ENCODE measurements at regions not wholly inside any gene's neighbourhood (a gene's known extent, or its start where the extent isn't known, plus 50 kb on each side); places are given as distances from the start of the nearest gene placed in this dataset.

DNA sequence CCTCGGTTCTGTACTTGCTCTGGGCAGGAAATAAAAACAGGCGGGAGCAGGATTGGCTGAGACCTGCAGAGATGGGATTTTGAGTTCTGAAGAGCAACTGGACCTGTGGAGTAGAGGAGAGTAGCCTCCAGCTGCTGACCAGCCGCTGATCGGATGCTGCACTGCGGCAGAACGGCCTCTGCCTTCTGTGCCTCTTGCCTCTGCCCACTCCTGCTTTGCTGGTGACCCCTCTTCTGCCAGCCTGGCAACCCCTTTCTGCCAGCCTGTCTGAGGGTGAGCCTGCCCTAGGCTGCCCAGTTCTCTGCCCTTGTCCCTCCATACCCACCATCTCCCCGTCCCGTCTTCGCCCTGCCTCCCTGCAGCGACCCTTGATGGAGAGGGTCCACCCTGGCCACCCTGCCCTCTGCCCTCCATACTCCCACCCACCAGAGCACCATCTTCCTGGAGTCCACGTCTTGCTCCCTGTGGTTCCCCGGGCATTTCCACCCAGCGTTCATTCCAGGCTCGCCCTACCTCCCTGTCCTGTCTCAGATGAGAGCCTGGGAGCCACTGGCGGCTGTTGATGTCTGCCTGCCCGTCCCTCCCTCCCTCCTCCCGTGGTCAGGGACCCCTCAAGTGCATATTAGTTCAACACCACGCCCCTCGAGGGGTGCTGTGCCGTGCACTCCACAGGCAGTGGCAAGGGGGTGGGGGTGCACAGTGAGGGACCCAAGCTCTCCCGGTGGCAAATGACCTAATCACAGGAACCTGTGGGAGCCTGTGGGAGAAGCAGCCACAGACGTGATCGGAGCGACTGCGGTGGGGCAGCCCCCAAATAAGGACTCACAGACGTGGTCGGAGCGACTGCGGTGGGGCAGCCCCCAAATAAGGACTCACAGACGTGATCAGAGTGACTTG, 863.3 kb downstream of the TBC1D22A start:
- BruUV-seq (replicated peaks) = no TSS peak
- Histone ChIP-seq H3K4me3 (ENCODE audit: low read depth in 2 of 2, low read length in 2 of 2) (no peak overlapping the region), H3K27ac (ENCODE audit: low read length) (no peak overlapping the region), H3K27me3 (ENCODE audit: control insufficient read depth, insufficient read depth, low read length) (no peaks in the 10 kb centered on the region), H3K4me1 (ENCODE audit: control insufficient read depth, insufficient read depth, low read length) (no peaks in the 10 kb centered on the region), H3K9me3 (ENCODE audit: control insufficient read depth, insufficient read depth, low read depth, low read length) (no peaks in the 10 kb centered on the region), H3K36me3 (ENCODE audit: control insufficient read depth, insufficient read depth, low read length) (no peaks in the 10 kb centered on the region)
- ATAC-seq (no peak), DNase-seq (ENCODE audit: low read depth, low spot score) (no peak)
- intact Hi-C loops (cut with micrococcal nuclease; ENCODE audit: unreplicated experiment) = no loop called here
- in situ Hi-C loops (cut with HindIII; ENCODE audit: low pct_unique_long_range_greater_than_20kb, low sequenced_read_pairs) = no loop called here
- TF ChIP-seq POLR2AphosphoS5 (IDR thresholded peaks at IDR 0.05; ENCODE audit: low read depth, low read length) = no peak
- TF ChIP-seq, protein P1, sequence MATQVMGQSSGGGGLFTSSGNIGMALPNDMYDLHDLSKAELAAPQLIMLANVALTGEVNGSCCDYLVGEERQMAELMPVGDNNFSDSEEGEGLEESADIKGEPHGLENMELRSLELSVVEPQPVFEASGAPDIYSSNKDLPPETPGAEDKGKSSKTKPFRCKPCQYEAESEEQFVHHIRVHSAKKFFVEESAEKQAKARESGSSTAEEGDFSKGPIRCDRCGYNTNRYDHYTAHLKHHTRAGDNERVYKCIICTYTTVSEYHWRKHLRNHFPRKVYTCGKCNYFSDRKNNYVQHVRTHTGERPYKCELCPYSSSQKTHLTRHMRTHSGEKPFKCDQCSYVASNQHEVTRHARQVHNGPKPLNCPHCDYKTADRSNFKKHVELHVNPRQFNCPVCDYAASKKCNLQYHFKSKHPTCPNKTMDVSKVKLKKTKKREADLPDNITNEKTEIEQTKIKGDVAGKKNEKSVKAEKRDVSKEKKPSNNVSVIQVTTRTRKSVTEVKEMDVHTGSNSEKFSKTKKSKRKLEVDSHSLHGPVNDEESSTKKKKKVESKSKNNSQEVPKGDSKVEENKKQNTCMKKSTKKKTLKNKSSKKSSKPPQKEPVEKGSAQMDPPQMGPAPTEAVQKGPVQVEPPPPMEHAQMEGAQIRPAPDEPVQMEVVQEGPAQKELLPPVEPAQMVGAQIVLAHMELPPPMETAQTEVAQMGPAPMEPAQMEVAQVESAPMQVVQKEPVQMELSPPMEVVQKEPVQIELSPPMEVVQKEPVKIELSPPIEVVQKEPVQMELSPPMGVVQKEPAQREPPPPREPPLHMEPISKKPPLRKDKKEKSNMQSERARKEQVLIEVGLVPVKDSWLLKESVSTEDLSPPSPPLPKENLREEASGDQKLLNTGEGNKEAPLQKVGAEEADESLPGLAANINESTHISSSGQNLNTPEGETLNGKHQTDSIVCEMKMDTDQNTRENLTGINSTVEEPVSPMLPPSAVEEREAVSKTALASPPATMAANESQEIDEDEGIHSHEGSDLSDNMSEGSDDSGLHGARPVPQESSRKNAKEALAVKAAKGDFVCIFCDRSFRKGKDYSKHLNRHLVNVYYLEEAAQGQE (IDR thresholded peaks at IDR 0.05; ENCODE audit: insufficient read depth in 1 of 2, low read depth in 2 of 2, low read length in 1 of 2) = no peak
- TF ChIP-seq SIN3A (IDR thresholded peaks at IDR 0.05; ENCODE audit: borderline replicate concordance, insufficient read depth, low read depth, low read length) = no peak
- TF ChIP-seq, protein P2, sequence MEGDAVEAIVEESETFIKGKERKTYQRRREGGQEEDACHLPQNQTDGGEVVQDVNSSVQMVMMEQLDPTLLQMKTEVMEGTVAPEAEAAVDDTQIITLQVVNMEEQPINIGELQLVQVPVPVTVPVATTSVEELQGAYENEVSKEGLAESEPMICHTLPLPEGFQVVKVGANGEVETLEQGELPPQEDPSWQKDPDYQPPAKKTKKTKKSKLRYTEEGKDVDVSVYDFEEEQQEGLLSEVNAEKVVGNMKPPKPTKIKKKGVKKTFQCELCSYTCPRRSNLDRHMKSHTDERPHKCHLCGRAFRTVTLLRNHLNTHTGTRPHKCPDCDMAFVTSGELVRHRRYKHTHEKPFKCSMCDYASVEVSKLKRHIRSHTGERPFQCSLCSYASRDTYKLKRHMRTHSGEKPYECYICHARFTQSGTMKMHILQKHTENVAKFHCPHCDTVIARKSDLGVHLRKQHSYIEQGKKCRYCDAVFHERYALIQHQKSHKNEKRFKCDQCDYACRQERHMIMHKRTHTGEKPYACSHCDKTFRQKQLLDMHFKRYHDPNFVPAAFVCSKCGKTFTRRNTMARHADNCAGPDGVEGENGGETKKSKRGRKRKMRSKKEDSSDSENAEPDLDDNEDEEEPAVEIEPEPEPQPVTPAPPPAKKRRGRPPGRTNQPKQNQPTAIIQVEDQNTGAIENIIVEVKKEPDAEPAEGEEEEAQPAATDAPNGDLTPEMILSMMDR (IDR thresholded peaks at IDR 0.05) = no peak
- TF ChIP-seq TCF7L2 (IDR thresholded peaks at IDR 0.05; ENCODE audit: low read depth, low read length) = no peak
- ChIA-PET CTCF (no interaction called here), POLR2A (no interaction called here)

DNA sequence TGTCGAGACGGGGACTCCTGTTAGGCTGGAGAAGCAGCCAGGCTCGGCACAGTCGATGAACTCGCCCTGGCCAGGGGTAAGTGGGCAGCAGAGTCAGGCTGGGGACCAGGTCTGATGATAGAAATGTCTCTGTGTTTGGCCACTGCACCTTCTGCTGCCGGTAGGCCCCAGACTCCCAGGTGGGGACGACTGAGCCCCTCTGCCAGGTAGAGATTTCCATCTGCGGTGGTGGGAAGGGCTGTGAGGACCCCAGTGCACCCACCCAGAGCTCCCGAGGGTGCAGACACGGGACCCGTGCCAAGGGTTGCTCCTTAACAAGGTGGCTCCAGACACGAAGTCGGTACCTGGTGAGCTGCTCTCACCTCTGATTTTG, 862.5 kb downstream of the TBC1D22A start:
- Histone ChIP-seq H3K4me1 (ENCODE audit: control insufficient read depth, insufficient read depth, low read length) (no peaks in the 10 kb centered on the region), H3K36me3 (ENCODE audit: control insufficient read depth, insufficient read depth, low read length) (no peaks in the 10 kb centered on the region), H3K27me3 (ENCODE audit: control insufficient read depth, insufficient read depth, low read length) (no peaks in the 10 kb centered on the region), H3K9me3 (ENCODE audit: control insufficient read depth, insufficient read depth, low read depth, low read length) (no peaks in the 10 kb centered on the region), H3K4me3 (ENCODE audit: low read depth in 2 of 2, low read length in 2 of 2) (no peak overlapping the region), H3K27ac (ENCODE audit: low read length) (no peak overlapping the region)
- in situ Hi-C loops (cut with HindIII; ENCODE audit: low pct_unique_long_range_greater_than_20kb, low sequenced_read_pairs) = no loop called here
- no TSS peak for BruUV-seq (replicated peaks)
- no peak for ATAC-seq
- no peak for TF ChIP-seq TCF7L2 (IDR thresholded peaks at IDR 0.05; ENCODE audit: low read depth, low read length)
- no peak for TF ChIP-seq SIN3A (IDR thresholded peaks at IDR 0.05; ENCODE audit: borderline replicate concordance, insufficient read depth, low read depth, low read length)
- TF ChIP-seq POLR2AphosphoS5 (IDR thresholded peaks at IDR 0.05; ENCODE audit: low read depth, low read length) = no peak
- TF ChIP-seq, protein P1 (IDR thresholded peaks at IDR 0.05; ENCODE audit: insufficient read depth in 1 of 2, low read depth in 2 of 2, low read length in 1 of 2) = no peak
- TF ChIP-seq, protein P2 (IDR thresholded peaks at IDR 0.05) = no peak
- intact Hi-C loops (cut with micrococcal nuclease; ENCODE audit: unreplicated experiment) = no loop called here
- ChIA-PET POLR2A (no interaction called here), CTCF (no interaction called here)
- DNase-seq (ENCODE audit: low read depth, low spot score) = no peak

All from Panc1 (cell line).